ENCODE measurements at regions not wholly inside any gene's neighbourhood (a gene's known extent, or its start where the extent isn't known, plus 50 kb on each side); places are given as distances from the start of the nearest gene placed in this dataset.
"Not testable (repeated sequence)": the region's sequence is repeated elsewhere in the genome, so short reads cannot be mapped to it uniquely, and the experiment has no call there.

DNA sequence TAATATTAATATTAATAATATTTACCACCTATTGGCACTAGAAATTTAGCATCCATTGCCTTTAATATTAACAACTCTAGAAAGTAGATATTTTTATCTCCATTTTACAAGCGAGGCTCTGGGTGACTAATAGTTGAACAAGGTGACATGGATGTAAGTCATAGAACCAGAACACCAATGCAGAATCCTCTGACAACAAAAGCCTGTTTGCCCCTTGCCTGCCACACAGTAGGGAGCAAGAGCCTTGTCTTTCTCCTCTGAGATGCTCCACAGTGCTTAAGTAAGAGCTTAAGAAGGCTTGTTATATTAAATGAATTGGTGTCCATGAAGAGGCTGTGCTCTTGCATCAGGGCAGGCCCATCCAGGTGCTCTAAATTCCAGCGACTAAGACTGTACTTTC, 51.2 kb upstream of the LBX1 start:
- ATAC-seq (ENCODE audit: low read depth) (no peak), DNase-seq (ENCODE audit: low spot score) (no peak)
- Histone ChIP-seq H3K36me3 (ENCODE audit: low read depth) (no peaks in the 10 kb centered on the region), H3K4me3 (ENCODE audit: severe bottlenecking) (no peak overlapping the region), H3K4me1 (ENCODE audit: insufficient read depth, poor library complexity, severe bottlenecking) (no peaks in the 10 kb centered on the region), H3K27ac (ENCODE audit: poor library complexity, severe bottlenecking) (no peak overlapping the region), H3K9me3 (ENCODE audit: severe bottlenecking) (no peaks in the 10 kb centered on the region), H3K27me3 (ENCODE audit: insufficient read depth, poor library complexity, severe bottlenecking) (peaks cover 34% of the 10 kb centered on the region)
- TF ChIP-seq, protein P1, sequence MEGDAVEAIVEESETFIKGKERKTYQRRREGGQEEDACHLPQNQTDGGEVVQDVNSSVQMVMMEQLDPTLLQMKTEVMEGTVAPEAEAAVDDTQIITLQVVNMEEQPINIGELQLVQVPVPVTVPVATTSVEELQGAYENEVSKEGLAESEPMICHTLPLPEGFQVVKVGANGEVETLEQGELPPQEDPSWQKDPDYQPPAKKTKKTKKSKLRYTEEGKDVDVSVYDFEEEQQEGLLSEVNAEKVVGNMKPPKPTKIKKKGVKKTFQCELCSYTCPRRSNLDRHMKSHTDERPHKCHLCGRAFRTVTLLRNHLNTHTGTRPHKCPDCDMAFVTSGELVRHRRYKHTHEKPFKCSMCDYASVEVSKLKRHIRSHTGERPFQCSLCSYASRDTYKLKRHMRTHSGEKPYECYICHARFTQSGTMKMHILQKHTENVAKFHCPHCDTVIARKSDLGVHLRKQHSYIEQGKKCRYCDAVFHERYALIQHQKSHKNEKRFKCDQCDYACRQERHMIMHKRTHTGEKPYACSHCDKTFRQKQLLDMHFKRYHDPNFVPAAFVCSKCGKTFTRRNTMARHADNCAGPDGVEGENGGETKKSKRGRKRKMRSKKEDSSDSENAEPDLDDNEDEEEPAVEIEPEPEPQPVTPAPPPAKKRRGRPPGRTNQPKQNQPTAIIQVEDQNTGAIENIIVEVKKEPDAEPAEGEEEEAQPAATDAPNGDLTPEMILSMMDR (IDR thresholded peaks at IDR 0.05; ENCODE audit: poor library complexity, severe bottlenecking): no peak

DNA sequence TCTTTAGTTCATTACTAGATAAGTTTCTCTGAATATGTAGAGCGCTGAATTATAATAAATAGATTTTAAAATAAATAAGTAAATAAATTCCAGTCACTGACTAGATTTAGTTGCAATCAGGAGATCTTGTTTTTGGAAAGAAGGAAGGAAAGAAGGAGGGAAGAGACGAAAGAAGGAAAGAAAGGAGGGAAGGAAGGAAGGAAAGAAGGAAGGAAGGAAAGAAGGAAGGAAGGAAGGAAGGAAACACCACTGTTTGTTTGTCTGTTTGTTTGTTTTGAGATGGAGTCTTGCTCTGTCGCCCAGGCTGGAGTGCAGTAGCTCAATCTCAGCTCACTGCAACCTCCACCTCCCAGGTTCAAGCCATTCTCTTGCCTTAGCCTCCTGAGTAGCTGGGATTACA, 51.7 kb upstream of the LBX1 start:
- not testable (repeated sequence) for H3K27ac ChIP-seq (ENCODE audit: poor library complexity, severe bottlenecking); H3K9me3 ChIP-seq (ENCODE audit: severe bottlenecking); H3K4me3 ChIP-seq (ENCODE audit: severe bottlenecking); DNase-seq (ENCODE audit: low spot score); H3K36me3 ChIP-seq (ENCODE audit: low read depth); H3K4me1 ChIP-seq (ENCODE audit: insufficient read depth, poor library complexity, severe bottlenecking); ATAC-seq (ENCODE audit: low read depth)
- peaks cover 34% of the 10 kb centered on the region for H3K27me3 ChIP-seq (ENCODE audit: insufficient read depth, poor library complexity, severe bottlenecking)

DNA sequence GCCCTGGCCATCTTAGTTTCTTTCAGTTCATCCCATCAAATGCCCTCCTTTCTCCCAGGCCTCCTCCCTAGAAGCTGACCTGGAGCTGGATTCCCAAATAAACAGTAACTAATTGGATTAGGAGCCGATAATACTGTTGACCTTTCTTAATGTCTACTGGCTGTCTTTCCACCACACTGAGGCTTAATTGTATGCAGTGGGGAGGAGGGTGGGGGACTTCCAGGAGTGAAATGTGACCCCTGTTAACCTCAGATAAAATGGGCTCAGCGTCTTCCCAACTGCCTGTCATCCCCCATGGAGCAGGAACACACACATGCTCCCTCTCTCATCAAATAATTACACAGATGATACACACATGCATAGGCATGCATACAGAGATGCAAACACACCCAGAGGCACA, 53.7 kb upstream of the LBX1 start:
- Histone ChIP-seq H3K36me3 (ENCODE audit: low read depth) (no peaks in the 10 kb centered on the region), H3K4me1 (ENCODE audit: insufficient read depth, poor library complexity, severe bottlenecking) (no peaks in the 10 kb centered on the region), H3K27ac (ENCODE audit: poor library complexity, severe bottlenecking) (no peak overlapping the region), H3K9me3 (ENCODE audit: severe bottlenecking) (no peaks in the 10 kb centered on the region), H3K4me3 (ENCODE audit: severe bottlenecking) (no peak overlapping the region), H3K27me3 (ENCODE audit: insufficient read depth, poor library complexity, severe bottlenecking) (peaks cover 50% of the 10 kb centered on the region)
- TF ChIP-seq, protein P1 (IDR thresholded peaks at IDR 0.05; ENCODE audit: poor library complexity, severe bottlenecking): no peak
- no peak for ATAC-seq (ENCODE audit: low read depth)
- DNase-seq (ENCODE audit: low spot score): no peak

GRCh38 chr10:101283762-101284100, 54.5 kb upstream of the LBX1 start:
- TF ChIP-seq, protein P1 (IDR thresholded peaks at IDR 0.05; ENCODE audit: poor library complexity, severe bottlenecking): no peak
- ATAC-seq (ENCODE audit: low read depth) (no peak), DNase-seq (ENCODE audit: low spot score) (no peak)
- no peaks in the 10 kb centered on the region for H3K36me3 ChIP-seq (ENCODE audit: low read depth)
- no peaks in the 10 kb centered on the region for H3K9me3 ChIP-seq (ENCODE audit: severe bottlenecking)
- H3K4me1 ChIP-seq (ENCODE audit: insufficient read depth, poor library complexity, severe bottlenecking): no peaks in the 10 kb centered on the region
- peaks cover 50% of the 10 kb centered on the region for H3K27me3 ChIP-seq (ENCODE audit: insufficient read depth, poor library complexity, severe bottlenecking)
- H3K4me3 ChIP-seq (ENCODE audit: severe bottlenecking): no peak overlapping the region
- no peak overlapping the region for H3K27ac ChIP-seq (ENCODE audit: poor library complexity, severe bottlenecking)

GRCh38 chr10:101284101-101284743, 55.0 kb upstream of the LBX1 start:
- ATAC-seq (ENCODE audit: low read depth) (no peak), DNase-seq (ENCODE audit: low spot score) (no peak)
- Histone ChIP-seq H3K36me3 (ENCODE audit: low read depth) (no peaks in the 10 kb centered on the region), H3K27ac (ENCODE audit: poor library complexity, severe bottlenecking) (no peak overlapping the region), H3K27me3 (ENCODE audit: insufficient read depth, poor library complexity, severe bottlenecking) (peaks cover 50% of the 10 kb centered on the region), H3K9me3 (ENCODE audit: severe bottlenecking) (no peaks in the 10 kb centered on the region), H3K4me1 (ENCODE audit: insufficient read depth, poor library complexity, severe bottlenecking) (no peaks in the 10 kb centered on the region), H3K4me3 (ENCODE audit: severe bottlenecking) (no peak overlapping the region)
- TF ChIP-seq, protein P1 (IDR thresholded peaks at IDR 0.05; ENCODE audit: poor library complexity, severe bottlenecking): no peak

All from RWPE2 (cell line).